NK-92 treated with Interleukin-12 subunit alpha and Interleukin-12 subunit beta, amount 100 ng/mL, for 24 hours (cell line): ENCODE measurements at regions not wholly inside any gene's neighbourhood (a gene's known extent, or its start where the extent isn't known, plus 50 kb on each side); places are given as distances from the start of the nearest gene placed in this dataset.

Source experiments
- DNase-seq: peaks from one replicate; lab custom pipeline; 2025; lab: John Stamatoyannopoulos, UW

DNA sequence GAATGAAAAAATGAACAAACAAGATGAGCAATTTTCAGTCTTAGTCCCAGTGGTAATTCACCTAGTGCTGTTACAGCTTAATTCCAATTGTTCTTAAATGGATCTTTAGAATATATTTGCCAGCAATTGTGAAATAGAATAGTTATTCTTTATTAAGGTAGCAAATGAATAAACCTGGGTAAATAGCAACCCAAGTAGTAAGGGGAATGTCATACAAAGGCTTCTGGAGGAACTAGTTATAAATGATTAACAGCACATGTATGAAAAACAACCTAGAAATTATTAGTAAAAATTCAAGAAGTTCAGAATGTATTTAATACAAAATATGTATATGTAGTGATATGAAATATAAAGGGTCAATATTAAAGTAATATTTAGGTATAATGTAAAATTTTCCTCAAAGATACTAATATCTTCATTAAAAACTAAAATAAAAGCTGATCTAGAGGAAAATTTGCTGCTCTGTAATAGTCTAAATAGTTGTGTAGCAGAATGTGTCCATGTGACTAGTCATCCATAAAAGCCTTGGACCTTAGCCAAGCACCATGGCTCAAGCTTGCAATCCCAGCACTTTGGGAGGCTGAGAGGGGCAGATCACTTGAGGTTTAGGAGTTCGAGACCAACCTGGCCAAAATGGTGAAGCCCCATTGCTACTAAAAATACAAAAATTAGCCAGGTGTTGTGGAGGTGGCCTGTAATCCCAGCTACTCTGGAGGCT lies 535.9 kb upstream of the ATXN8OS start:
- no peak for DNase-seq

GRCh38 chr13:69567514-69567913 lies 540.1 kb upstream of the ATXN8OS start:
- DNase-seq, result no peak

DNA sequence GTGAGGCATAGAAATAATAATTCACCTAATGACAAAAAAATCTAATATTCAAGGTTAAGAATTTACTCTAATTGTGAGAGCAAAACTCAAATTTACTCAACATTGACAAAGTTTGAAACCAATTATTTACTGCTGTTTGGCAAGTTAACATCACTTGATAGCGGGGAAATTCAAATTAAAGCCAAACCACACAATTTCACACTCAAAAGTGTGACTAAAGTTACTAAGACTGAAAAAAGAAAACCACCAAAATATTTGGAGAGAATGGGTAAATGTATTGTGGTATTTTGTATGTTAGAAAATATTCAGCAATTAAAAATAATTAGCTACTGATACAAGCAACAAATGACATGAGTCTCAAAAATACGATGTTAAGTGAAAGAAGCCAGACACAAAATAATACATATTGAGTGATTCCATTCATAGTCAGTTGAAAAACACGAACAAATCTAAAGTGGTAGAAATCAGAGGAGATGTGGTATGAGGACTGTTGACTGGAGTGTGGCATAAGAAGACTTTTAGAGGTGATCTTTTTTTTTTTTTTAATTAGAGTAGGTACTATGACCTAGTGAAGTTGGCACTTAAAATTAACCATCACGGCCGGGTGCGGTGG lies 541.4 kb upstream of the ATXN8OS start:
- no peak for DNase-seq

GRCh38 chr13:69565334-69565733 lies 542.3 kb upstream of the ATXN8OS start:
- no peak for DNase-seq

DNA sequence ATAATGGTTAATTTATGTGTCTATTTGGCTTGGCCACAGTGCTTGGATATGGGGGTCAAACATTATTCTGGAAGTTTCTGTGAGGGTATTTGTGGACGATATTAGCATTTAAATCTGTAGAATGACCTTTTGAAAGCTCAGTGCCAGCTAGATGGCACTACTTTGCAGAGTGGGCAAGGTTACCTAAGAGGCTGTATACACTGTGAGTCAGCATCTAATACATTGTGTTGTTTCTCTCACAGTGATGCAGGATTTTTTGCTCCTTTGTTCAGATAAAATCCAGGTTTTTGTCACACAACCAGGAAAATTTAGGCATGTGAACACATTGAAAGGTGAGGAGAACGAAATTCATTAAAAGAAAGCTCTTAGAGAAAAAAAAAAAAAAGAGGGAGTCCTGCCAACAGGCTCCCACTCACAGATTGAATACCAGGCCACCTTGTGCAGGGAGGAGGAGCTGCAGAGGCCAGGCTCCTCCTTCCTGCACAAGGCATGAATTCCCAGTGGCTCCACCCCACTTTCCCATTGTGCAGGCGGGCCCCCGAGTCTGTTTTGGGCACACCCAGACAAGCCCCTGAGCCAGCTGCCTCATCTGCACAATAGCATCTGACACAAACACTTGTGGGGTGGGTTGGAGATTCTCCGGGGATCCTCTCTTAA lies 551.0 kb upstream of the ATXN8OS start:
- DNase-seq, result no peak

DNA sequence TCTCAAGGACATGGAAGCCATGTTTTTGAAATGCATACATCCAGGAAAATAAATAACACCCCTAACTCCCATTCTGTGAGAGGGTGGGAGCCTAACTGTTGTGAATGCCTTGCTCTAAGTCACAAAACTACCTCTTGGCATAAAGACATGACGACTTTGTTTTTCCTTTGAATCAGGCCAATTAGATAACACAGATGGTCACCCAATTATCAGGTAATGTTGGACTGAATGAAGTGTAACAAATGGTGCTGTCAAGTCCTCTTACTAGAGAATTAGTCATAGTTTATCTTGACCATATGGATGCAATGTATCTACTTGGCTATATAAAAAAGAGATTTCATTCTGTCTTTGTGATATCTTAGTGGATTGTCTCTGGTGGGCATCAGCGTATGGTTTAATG lies 553.6 kb upstream of the ATXN8OS start:
- no peak for DNase-seq

DNA sequence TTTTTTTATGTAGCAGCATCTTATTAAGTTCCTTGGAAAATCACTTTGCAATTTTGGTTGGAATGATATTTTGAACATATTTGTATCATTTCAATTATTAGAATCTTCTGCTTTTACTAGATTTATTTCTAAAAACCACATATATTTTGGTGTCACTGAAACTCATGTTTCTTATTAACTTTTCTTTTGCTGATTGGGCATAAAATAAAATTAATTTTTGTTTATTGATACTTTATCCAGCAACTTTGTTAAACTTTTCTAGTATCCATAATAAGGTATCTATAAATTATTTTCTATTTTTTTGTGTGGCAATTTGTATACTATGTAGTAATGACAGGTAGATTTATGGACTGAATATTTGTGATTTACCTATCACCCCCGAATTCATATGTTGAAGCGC lies 556.4 kb upstream of the ATXN8OS start:
- no peak for DNase-seq

DNA sequence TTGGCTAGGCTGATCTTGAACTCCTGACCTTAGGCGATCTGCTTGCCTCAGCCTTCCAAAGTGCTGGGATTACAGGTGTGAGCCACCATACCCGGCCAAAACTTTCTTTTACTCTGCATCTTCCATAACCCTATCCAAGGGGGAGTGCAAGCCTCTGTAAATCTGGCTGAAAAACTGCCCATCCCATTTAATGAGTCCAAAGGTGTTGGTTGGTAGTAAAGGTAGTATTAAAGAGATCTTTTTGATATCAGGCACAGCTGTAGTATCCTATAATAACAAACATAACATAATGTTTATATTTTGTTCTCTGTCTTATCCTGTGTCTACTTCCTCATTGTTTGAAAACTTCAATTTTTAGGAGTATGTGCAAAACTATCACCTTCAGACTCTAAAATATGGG lies 559.8 kb upstream of the ATXN8OS start:
- DNase-seq, result no peak

DNA sequence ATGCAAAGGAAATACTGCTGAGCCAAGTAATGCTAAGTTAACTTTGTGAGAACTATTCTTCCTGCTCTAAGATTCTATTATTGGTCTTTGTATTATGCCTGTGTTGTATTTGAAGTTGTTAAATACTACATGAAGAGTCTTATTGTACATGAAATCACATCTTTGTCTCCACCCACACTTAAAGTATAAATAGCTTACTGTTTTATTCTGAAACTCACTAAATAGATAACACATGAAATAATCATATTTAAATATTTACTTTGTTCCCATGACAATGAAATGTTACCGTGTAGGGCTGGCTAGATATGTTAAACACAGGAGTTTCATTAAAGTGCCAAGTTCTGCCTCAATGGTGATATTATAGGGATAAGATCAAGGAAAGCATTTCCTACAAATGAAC lies 562.1 kb upstream of the ATXN8OS start:
- no peak for DNase-seq

DNA sequence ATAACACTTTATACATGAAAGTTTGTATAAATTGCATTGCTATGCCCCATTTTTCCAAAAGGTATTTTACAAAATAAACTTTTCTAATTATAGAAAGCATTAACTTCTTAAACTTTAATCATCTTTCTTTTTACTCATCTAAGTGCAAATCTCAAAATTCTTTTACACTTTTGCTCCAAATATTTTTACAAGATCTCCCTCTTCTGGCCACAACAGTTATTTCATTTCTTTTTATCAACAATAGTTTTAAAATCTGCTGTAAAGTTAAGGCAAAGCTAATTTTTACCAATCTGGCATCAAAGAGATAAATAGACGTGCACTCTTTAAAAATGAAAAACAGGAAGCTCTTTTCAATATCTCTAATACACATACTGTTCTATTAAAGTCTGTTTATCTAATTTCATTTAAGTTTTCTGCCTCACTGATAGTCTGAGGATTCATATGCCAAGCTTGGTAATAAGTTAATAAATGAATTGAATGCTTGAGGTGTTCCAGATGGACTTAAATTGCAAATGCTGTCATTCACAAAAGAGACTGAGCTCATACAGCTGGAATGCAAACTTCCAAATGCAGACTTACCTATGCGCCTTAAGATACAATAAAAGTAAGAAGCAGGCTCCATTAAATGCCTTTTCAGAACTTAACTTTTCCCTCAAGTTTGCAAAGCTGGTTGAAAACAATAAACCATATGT lies 583.0 kb upstream of the ATXN8OS start:
- no peak for DNase-seq

DNA sequence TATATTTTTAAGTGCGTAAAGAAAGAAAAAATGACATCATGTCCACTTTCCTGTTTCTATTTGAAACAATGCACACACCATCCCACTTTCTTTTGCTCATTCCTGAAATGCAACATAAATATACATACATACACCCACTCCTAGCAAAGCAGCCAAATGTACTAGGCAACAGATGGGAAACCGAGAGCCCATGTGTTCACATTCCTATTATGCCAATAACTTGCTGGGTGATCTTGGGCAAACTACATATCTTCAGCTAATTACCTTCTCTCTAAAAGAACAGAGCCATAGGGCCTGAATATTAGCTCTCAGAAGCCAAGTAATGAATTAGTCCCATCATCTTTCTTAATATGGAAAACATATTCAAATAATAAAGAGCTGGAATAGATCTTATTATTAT lies 610.6 kb upstream of the ATXN8OS start:
- DNase-seq, result no peak

GRCh38 chr13:69495096-69495495 lies 612.5 kb upstream of the ATXN8OS start:
- no peak for DNase-seq

- no peak for DNase-seq
These were observed 620.0 kb upstream of the ATXN8OS start for GRCh38 chr13:69487576-69487975.

GRCh38 chr13:69485991-69486592 lies 621.5 kb upstream of the ATXN8OS start:
- DNase-seq, result no peak

- DNase-seq, result no peak
These were observed 630.2 kb upstream of the ATXN8OS start for GRCh38 chr13:69477451-69477850.

GRCh38 chr13:69474011-69474685 lies 633.5 kb upstream of the ATXN8OS start:
- no peak for DNase-seq

- DNase-seq, result no peak
These were observed 639.0 kb upstream of the ATXN8OS start for GRCh38 chr13:69468624-69469023.

DNA sequence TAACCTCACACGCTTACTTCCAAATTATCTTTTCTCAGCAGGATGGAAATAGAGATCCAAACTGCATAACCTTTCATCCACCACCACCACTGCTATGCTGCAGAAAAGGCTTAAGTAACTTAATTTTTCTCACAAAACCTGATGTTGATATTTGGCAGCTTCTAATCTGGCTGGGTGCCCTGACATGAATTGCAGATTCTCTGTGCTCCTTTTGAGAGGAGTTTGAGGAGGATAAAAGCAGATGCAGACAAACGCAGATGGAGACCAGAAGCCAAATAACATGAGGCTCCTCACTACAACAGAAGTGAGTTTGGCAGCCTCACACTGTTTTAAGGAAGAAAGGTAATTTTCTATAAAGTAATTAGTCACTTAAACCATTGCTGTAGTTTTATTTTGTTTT lies 646.2 kb upstream of the ATXN8OS start:
- no peak for DNase-seq

DNA sequence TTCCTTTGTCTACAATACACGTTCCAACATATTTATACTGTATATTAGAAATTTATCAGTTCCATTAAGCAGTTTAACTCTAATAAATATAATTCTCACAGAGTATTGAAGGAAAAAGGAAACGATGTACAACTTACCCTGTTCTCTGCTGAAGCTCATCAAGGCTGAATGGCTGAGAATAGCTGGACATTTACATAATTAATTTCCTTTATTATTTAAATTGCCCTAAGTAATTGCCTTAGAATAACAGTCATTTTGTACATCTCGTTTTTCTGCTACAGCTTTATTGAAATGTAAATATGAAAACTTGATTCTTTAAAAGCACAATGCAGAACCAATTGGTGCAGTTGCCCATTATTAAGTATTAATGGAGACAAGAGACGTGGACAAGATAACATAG lies 648.3 kb upstream of the ATXN8OS start:
- DNase-seq, result no peak

DNA sequence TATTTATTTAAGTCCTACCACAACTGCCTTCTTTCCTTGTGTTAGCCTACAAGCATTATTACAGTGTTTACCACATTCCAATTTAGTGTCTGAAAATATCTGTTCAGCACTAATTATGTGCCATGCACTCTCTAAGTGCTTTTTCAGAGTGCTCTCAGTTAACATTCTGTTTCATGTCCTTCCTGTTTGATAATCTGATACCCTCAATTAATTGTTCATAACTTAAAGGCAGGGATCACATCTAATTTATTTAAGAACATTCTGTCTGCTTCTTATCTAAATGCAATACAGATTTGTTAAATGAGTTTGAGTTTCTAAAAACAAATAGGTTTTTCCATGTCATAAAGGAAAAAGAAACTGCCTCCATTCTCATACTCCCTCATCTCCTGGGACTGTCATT lies 649.6 kb upstream of the ATXN8OS start:
- no peak for DNase-seq

- DNase-seq, result no peak
These were observed 657.4 kb upstream of the ATXN8OS start for GRCh38 chr13:69450245-69450644.

- no peak for DNase-seq
These were observed 682.4 kb upstream of the ATXN8OS start for GRCh38 chr13:69425235-69425634.
